Transverse colon (tissue), 4 donors: ENCODE measurements at regions not wholly inside any gene's neighbourhood (a gene's known extent, or its start where the extent isn't known, plus 50 kb on each side); places are given as distances from the start of the nearest gene placed in this dataset.

Source experiments
- DNase-seq: peaks from one replicate; pipeline ENCODE4 v3.0.0-alpha.2; 2019
- H3K27ac ChIP-seq, 4 donors: fragments of 200-600 bp; sonication (generic); 2 replicates each; pipeline ENCODE4 v1.5.1; 2016 to 2018; ENCODE audit warnings: inconsistent platforms in 4 of 4
- H3K27me3 ChIP-seq: fragments of 200-600 bp; sonication (generic); 2 replicates; pipeline ENCODE4 v1.5.1; 2017; ENCODE audit warnings: inconsistent platforms
- H3K36me3 ChIP-seq, 4 donors: fragments of 200-600 bp; sonication (generic); 2 replicates each; pipeline ENCODE4 v1.5.1; 2017 to 2019; ENCODE audit warnings: inconsistent platforms in 4 of 4
- H3K4me1 ChIP-seq, 4 donors: fragments of 200-600 bp; sonication (generic); 2 replicates each; pipeline ENCODE4 v1.5.1; 2017 to 2020; ENCODE audit warnings: inconsistent platforms in 4 of 4
- H3K4me3 ChIP-seq, 4 donors: fragments of 200-600 bp; sonication (generic); 1 replicate in 1 of 4; 2 replicates in 3 of 4; pipeline versions ENCODE4 v1.5.1 to v1.6.1; 2017 to 2019; ENCODE audit warnings: inconsistent platforms in 4 of 4
- H3K9me3 ChIP-seq, 2 donors: fragments of 200-600 bp; sonication (generic); 2 replicates each; pipeline ENCODE4 v1.5.1; 2017 to 2019; ENCODE audit warnings: inconsistent platforms in 2 of 2
- CTCF ChIP-seq, 5 experiments: fragments of 200-600 bp in 3 of 5; fragments of 450-650 bp in 2 of 5; sonication (generic) in 3 of 5; IDR thresholded peaks; 1 replicate in 2 of 5; 2 replicates in 3 of 5; pipeline ENCODE4 v1.5.1; 2016 to 2017; ENCODE audit warnings: antibody characterized with exemption in 5 of 5, inconsistent platforms in 3 of 5, mild to moderate bottlenecking in 2 of 5, moderate library complexity in 1 of 5
- EP300 ChIP-seq: sonication (generic); formaldehyde crosslinking; IDR thresholded peaks from one replicate; pipeline ENCODE4 v1.6.1; 2017; ENCODE audit warnings: antibody characterized with exemption, low read depth
- POLR2A ChIP-seq: fragments of 450-650 bp; IDR thresholded peaks from one replicate; pipeline ENCODE4 v1.6.1; 2016; ENCODE audit warnings: antibody characterized with exemption, mild to moderate bottlenecking, moderate library complexity
- POLR2AphosphoS5 ChIP-seq, 3 donors: sonication (generic); formaldehyde crosslinking; IDR thresholded peaks; one replicate each; pipeline ENCODE4 v1.6.1; 2016; ENCODE audit warnings: antibody characterized with exemption in 3 of 3
- WGBS, 2 donors: methylation state at CpG; one replicate each; pipeline ENCODE4 v1.1.5; 2018; ENCODE audit warnings: low coverage in 1 of 2; 5-methylcytosine and 5-hydroxymethylcytosine counted together
- in situ Hi-C, 4 donors: fragments of 200-750 bp; cut with MboI; loops; one replicate each; pipeline versions ENCODE4 v1.15.0 to v1.15.1; 2017; ENCODE audit warnings: low sequenced_read_pairs in 3 of 4, low pct_ligation_motif_present in 1 of 4, low pct_unique_long_range_greater_than_20kb in 1 of 4
- intact Hi-C: fragments of 100-400 bp; cut with DNase I; formaldehyde crosslinking; loops from one replicate; pipeline ENCODE4 v1.15.1; 2023; ENCODE audit warnings: low total_unique reads

- Histone ChIP-seq H3K9me3 (no peaks in the 10 kb centered on the region), H3K27ac (no peak overlapping the region), H3K36me3 (no peaks in the 10 kb centered on the region), H3K27me3 (no peaks in the 10 kb centered on the region), H3K4me1 (no peaks in the 10 kb centered on the region), H3K4me3 (no peak overlapping the region)
- WGBS, 2 donors = 50 to 69% methylated on average over 1 of the region's 1 CpG
- TF ChIP-seq POLR2A (no peak), POLR2AphosphoS5 (IDR thresholded peaks at IDR 0.05) (no peak), EP300 (no peak), CTCF (IDR thresholded peaks at IDR 0.05) (no peak)
- DNase-seq = no peak
- intact Hi-C loops = no loop called here
- in situ Hi-C loops = no loop called here
These were observed 309.3 kb downstream of the CASP12 start for GRCh38 chr11:104588970-104589369.

GRCh38 chr11:104588446-104588845 is 309.8 kb downstream of the CASP12 start:
- Histone ChIP-seq H3K36me3 (no peaks in the 10 kb centered on the region), H3K27me3 (no peaks in the 10 kb centered on the region), H3K9me3 (no peaks in the 10 kb centered on the region), H3K4me3 (no peak overlapping the region), H3K27ac (no peak overlapping the region), H3K4me1 (no peaks in the 10 kb centered on the region)
- no peak for DNase-seq
- intact Hi-C loops (no loop called here), in situ Hi-C loops (no loop called here)
- 72 to 86% methylated on average over 2 of the region's 2 CpGs for WGBS, 2 donors
- TF ChIP-seq POLR2A (no peak), CTCF (IDR thresholded peaks at IDR 0.05) (no peak), EP300 (no peak), POLR2AphosphoS5 (IDR thresholded peaks at IDR 0.05) (no peak)

GRCh38 chr11:104584823-104585222 is 313.4 kb downstream of the CASP12 start:
- in situ Hi-C loops = no loop called here
- intact Hi-C loops = no loop called here
- H3K4me1 ChIP-seq = no peaks in the 10 kb centered on the region
- no peak overlapping the region for H3K4me3 ChIP-seq
- 65 to 68% methylated on average over 2 of the region's 2 CpGs for WGBS, 2 donors
- no peaks in the 10 kb centered on the region for H3K9me3 ChIP-seq
- no peak overlapping the region for H3K27ac ChIP-seq
- no peak for DNase-seq
- TF ChIP-seq POLR2AphosphoS5 (IDR thresholded peaks at IDR 0.05) (no peak), POLR2A (no peak), EP300 (no peak), CTCF (IDR thresholded peaks at IDR 0.05) (no peak)
- no peaks in the 10 kb centered on the region for H3K27me3 ChIP-seq
- H3K36me3 ChIP-seq = no peaks in the 10 kb centered on the region

- H3K9me3 ChIP-seq = no peaks in the 10 kb centered on the region
- intact Hi-C loops = no loop called here
- H3K4me3 ChIP-seq = no peak overlapping the region
- H3K27me3 ChIP-seq = no peaks in the 10 kb centered on the region
- TF ChIP-seq POLR2A (no peak), EP300 (no peak), POLR2AphosphoS5 (IDR thresholded peaks at IDR 0.05) (no peak), CTCF (IDR thresholded peaks at IDR 0.05) (no peak)
- DNase-seq = no peak
- in situ Hi-C loops = no loop called here
- no peaks in the 10 kb centered on the region for H3K36me3 ChIP-seq
- no peaks in the 10 kb centered on the region for H3K4me1 ChIP-seq
- H3K27ac ChIP-seq = no peak overlapping the region
- WGBS, 2 donors = 87 to 94% methylated on average over 7 to 10 of the region's 10 CpGs
These were observed 314.4 kb downstream of the CASP12 start for GRCh38 chr11:104583857-104584256.
